A673 (cell line): ENCODE measurements at regions not wholly inside any gene's neighbourhood (a gene's known extent, or its start where the extent isn't known, plus 50 kb on each side); places are given as distances from the start of the nearest gene placed in this dataset.

ENCODE experiments used
- BruUV-seq: library from RNA; stranded (reverse); fragments of 400-500 nt; replicated peaks from 2 replicates; lab custom pipeline; 2021; lab: Mats Ljungman, UMichigan
- CTCF ChIA-PET: fragments of 300-600 bp; sonication (Branson Sonifier 250); formaldehyde crosslinking; loops from one replicate; lab custom pipeline; 2022; ENCODE audit warnings: antibody characterized with exemption; lab: Charles Lee
- POLR2A ChIA-PET: fragments of 300-600 bp; sonication (Branson Sonifier 250); formaldehyde crosslinking; loops from one replicate; lab custom pipeline; 2022; ENCODE audit warnings: antibody characterized with exemption; ENCODE audit not compliant: low non-redundant PET; lab: Charles Lee
- DNase-seq: peaks from one replicate; pipeline ENCODE4 v3.0.0-alpha.2; 2015; ENCODE audit warnings: low spot score
- H3K27ac ChIP-seq: fragments of 200-600 bp; sonication (generic); 2 replicates; pipeline ENCODE4 v1.5.1; 2016; ENCODE audit warnings: mixed run types, low read depth, mild to moderate bottlenecking, mixed read lengths, antibody characterized with exemption, low read length; ENCODE audit not compliant: poor library complexity, severe bottlenecking
- H3K27me3 ChIP-seq: fragments of 200-600 bp; sonication (generic); replicated peaks from 2 replicates; pipeline ENCODE4 v1.6.1; 2017; ENCODE audit warnings: mixed run types, low read depth, mild to moderate bottlenecking, mixed read lengths, antibody characterized with exemption, low read length; ENCODE audit not compliant: insufficient read depth, poor library complexity
- H3K36me3 ChIP-seq: fragments of 200-600 bp; sonication (generic); 2 replicates; pipeline ENCODE4 v1.6.1; 2016; ENCODE audit warnings: mixed run types, mild to moderate bottlenecking, mixed read lengths, antibody characterized with exemption, low read length; ENCODE audit not compliant: insufficient read depth, poor library complexity, severe bottlenecking
- H3K4me1 ChIP-seq: fragments of 200-600 bp; sonication (generic); 2 replicates; pipeline ENCODE4 v1.6.1; 2017; ENCODE audit warnings: mixed run types, mild to moderate bottlenecking, mixed read lengths, antibody characterized with exemption, low read length; ENCODE audit not compliant: insufficient read depth, poor library complexity, severe bottlenecking
- H3K4me3 ChIP-seq: fragments of 200-600 bp; sonication (generic); 2 replicates; pipeline ENCODE4 v1.5.1; 2016; ENCODE audit warnings: low read depth, mixed run types, mild to moderate bottlenecking, mixed read lengths, low read length; ENCODE audit not compliant: poor library complexity, severe bottlenecking
- H3K9me3 ChIP-seq: fragments of 200-600 bp; sonication (generic); 2 replicates; pipeline ENCODE4 v1.6.1; 2016; ENCODE audit warnings: mixed run types, low read depth, mild to moderate bottlenecking, mixed read lengths, antibody characterized with exemption, low read length; ENCODE audit not compliant: poor library complexity, severe bottlenecking
- EZH2 ChIP-seq: fragments of 200-600 bp; sonication (generic); IDR thresholded peaks from 2 replicates; pipeline ENCODE4 v1.6.1; 2017; ENCODE audit warnings: borderline replicate concordance, low read depth, mild to moderate bottlenecking, mixed read lengths, antibody characterized with exemption, low read length; ENCODE audit not compliant: poor library complexity, severe bottlenecking
- intact Hi-C: fragments of 100-400 bp; cut with micrococcal nuclease; formaldehyde crosslinking; loops from one replicate; pipeline ENCODE4 v1.10.0; 2022; ENCODE audit not compliant: unreplicated experiment
- TF ChIP-seq, protein P1 (sequence below): fragments of 300-800, 200-600 bp; sonication (generic); conservative IDR thresholded peaks from 2 replicates; pipeline ENCODE4 v1.5.1; 2017; ENCODE audit warnings: low read depth, mild to moderate bottlenecking, antibody characterized with exemption, low read length, moderate library complexity, mixed read lengths

DNA sequence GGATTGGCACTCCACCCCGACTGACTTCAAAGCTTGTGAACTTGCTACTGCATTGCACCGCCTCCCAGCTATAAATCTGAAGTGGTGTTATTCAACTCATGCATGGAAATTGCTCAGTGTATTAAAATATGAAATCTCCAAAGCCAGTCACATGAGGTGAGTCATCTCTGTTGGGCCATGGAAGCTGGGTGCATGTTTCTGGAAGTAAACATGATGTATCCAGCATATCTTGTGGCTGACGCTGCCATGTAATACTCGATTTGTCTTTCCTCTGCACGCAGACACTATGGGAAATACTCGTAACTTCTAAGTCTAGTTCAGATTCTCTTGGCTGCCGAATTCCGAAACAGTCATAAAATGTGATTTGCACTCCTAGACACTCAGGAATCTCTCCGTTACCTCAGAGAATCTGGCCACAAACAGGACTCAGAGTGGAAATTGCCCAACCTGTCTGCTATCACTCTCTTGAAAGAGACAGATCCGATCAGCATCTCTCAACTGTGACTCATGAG is 154.9 kb upstream of the MPPED2 start:
- Histone ChIP-seq H3K27me3 (no peaks in the 10 kb centered on the region), H3K9me3 (no peaks in the 10 kb centered on the region), H3K4me3 (no peak overlapping the region), H3K27ac (no peak overlapping the region), H3K36me3 (no peaks in the 10 kb centered on the region), H3K4me1 (no peaks in the 10 kb centered on the region)
- no TSS peak for BruUV-seq
- ChIA-PET POLR2A (no interaction called here), CTCF (no interaction called here)
- intact Hi-C loops, result no loop called here
- peak; percentile 46 for DNase-seq
- TF ChIP-seq EZH2, result no peak
- TF ChIP-seq, protein P1, sequence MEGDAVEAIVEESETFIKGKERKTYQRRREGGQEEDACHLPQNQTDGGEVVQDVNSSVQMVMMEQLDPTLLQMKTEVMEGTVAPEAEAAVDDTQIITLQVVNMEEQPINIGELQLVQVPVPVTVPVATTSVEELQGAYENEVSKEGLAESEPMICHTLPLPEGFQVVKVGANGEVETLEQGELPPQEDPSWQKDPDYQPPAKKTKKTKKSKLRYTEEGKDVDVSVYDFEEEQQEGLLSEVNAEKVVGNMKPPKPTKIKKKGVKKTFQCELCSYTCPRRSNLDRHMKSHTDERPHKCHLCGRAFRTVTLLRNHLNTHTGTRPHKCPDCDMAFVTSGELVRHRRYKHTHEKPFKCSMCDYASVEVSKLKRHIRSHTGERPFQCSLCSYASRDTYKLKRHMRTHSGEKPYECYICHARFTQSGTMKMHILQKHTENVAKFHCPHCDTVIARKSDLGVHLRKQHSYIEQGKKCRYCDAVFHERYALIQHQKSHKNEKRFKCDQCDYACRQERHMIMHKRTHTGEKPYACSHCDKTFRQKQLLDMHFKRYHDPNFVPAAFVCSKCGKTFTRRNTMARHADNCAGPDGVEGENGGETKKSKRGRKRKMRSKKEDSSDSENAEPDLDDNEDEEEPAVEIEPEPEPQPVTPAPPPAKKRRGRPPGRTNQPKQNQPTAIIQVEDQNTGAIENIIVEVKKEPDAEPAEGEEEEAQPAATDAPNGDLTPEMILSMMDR, result no peak

DNA sequence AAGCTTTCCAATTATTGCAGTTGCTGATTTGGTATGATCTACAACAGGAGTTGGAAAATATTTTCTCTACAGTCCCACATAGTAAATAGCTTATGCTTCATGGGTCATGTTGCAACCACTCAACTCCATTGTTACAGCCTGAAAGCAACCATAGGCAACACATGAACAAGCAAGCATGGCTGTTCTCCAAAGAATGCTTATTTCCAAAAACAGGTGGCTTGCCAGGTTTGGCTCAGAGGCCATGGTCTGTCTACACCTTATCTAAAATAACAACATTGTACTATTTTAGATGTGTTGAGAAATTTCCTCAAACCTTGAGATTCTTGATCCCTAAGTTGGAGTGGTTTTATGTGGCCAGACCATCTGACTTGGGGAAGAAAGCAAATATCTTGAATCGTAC is 153.9 kb upstream of the MPPED2 start:
- Histone ChIP-seq H3K27ac (no peak overlapping the region), H3K36me3 (no peaks in the 10 kb centered on the region), H3K27me3 (no peaks in the 10 kb centered on the region), H3K4me3 (no peak overlapping the region), H3K9me3 (no peaks in the 10 kb centered on the region), H3K4me1 (no peaks in the 10 kb centered on the region)
- TF ChIP-seq, protein P1, result no peak
- TF ChIP-seq EZH2, result no peak
- DNase-seq, result no peak
- BruUV-seq, result no TSS peak
- CTCF ChIA-PET, result no interaction called here
- POLR2A ChIA-PET, result no interaction called here
- intact Hi-C loops, result no loop called here

DNA sequence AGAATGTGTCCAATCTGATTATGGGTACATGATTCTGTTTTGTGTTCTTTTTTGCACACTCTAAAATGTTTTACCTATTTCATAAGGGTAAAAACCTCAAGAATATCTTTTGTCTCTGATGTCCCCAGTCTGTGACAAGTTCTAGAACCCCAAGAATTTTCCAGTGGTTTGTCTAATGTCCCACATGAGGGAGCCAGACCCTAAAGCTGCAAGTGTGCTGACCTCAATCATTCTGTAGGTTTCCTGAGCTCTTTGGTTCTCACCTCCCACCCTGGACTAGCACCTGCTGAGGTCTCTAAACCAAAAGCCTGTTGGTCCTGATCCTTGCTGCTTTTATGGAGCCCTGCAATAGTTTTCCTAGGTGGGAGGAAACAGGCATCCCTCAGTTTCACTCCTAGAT is 149.8 kb upstream of the MPPED2 start:
- intact Hi-C loops, result loop anchor here (1.0 kb wide), 2 partner anchors 119 to 178 kb away; no protein-coding TSS in a partner anchor
- DNase-seq, result peak; percentile 55
- POLR2A ChIA-PET, result no interaction called here
- no TSS peak for BruUV-seq
- CTCF ChIA-PET, result interaction anchor here (1.4 kb wide), 1 partner anchor 179 kb away, joined by 13 read pairs; no protein-coding TSS in a partner anchor
- no peaks in the 10 kb centered on the region for H3K27me3 ChIP-seq
- no peaks in the 10 kb centered on the region for H3K4me1 ChIP-seq
- H3K27ac ChIP-seq, result no peak overlapping the region
- no peaks in the 10 kb centered on the region for H3K36me3 ChIP-seq
- no peaks in the 10 kb centered on the region for H3K9me3 ChIP-seq
- H3K4me3 ChIP-seq, result no peak overlapping the region
- TF ChIP-seq, protein P1, result peak; percentile 53
- TF ChIP-seq EZH2, result no peak
